HCT116 (cell line): ENCODE measurements at regions not wholly inside any gene's neighbourhood (a gene's known extent, or its start where the extent isn't known, plus 50 kb on each side); places are given as distances from the start of the nearest gene placed in this dataset.

Source experiments
- POLR2A ChIP-seq: IDR thresholded peaks from 2 replicates; pipeline ENCODE4 v1.7.0; 2011; ENCODE audit warnings: borderline replicate concordance; ENCODE audit not compliant: insufficient read depth, insufficient read length; ENCODE audit errors: extremely low read depth
- TF ChIP-seq, protein P1 (sequence below): IDR thresholded peaks from 2 replicates; pipeline ENCODE4 v1.6.1; 2011; ENCODE audit warnings: mild to moderate bottlenecking, low read length, moderate library complexity; ENCODE audit not compliant: insufficient replicate concordance; ENCODE audit errors: extremely low read depth
- TF ChIP-seq, protein P2 (sequence below), 3 experiments: fragments of 200-600 bp in 1 of 3; sonication (generic) in 1 of 3; IDR thresholded peaks in 2 of 3; conservative IDR thresholded peaks in 1 of 3; 2 replicates each; pipeline ENCODE4 v1.5.1; 2012 to 2017; ENCODE audit warnings: low read depth in 2 of 3, low read length in 2 of 3, antibody characterized with exemption in 1 of 3, borderline replicate concordance in 1 of 3, control low read depth in 1 of 3, mild to moderate bottlenecking in 1 of 3, mixed read lengths in 1 of 3, mixed run types in 1 of 3, moderate library complexity in 1 of 3; ENCODE audit not compliant: insufficient read depth in 1 of 3

- TF ChIP-seq, protein P1, sequence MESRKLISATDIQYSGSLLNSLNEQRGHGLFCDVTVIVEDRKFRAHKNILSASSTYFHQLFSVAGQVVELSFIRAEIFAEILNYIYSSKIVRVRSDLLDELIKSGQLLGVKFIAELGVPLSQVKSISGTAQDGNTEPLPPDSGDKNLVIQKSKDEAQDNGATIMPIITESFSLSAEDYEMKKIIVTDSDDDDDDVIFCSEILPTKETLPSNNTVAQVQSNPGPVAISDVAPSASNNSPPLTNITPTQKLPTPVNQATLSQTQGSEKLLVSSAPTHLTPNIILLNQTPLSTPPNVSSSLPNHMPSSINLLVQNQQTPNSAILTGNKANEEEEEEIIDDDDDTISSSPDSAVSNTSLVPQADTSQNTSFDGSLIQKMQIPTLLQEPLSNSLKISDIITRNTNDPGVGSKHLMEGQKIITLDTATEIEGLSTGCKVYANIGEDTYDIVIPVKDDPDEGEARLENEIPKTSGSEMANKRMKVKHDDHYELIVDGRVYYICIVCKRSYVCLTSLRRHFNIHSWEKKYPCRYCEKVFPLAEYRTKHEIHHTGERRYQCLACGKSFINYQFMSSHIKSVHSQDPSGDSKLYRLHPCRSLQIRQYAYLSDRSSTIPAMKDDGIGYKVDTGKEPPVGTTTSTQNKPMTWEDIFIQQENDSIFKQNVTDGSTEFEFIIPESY, result no peak
- no peak for TF ChIP-seq POLR2A
- TF ChIP-seq, protein P2, sequence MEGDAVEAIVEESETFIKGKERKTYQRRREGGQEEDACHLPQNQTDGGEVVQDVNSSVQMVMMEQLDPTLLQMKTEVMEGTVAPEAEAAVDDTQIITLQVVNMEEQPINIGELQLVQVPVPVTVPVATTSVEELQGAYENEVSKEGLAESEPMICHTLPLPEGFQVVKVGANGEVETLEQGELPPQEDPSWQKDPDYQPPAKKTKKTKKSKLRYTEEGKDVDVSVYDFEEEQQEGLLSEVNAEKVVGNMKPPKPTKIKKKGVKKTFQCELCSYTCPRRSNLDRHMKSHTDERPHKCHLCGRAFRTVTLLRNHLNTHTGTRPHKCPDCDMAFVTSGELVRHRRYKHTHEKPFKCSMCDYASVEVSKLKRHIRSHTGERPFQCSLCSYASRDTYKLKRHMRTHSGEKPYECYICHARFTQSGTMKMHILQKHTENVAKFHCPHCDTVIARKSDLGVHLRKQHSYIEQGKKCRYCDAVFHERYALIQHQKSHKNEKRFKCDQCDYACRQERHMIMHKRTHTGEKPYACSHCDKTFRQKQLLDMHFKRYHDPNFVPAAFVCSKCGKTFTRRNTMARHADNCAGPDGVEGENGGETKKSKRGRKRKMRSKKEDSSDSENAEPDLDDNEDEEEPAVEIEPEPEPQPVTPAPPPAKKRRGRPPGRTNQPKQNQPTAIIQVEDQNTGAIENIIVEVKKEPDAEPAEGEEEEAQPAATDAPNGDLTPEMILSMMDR (IDR thresholded peaks at IDR 0.05 in 2 of 3, conservative IDR thresholded peaks at IDR 0.05 in 1 of 3; ENCODE audit: borderline replicate concordance in 1 of 3, insufficient read depth in 1 of 3, low read depth in 2 of 3, low read length in 2 of 3), result no peak
Measured at GRCh38 chr12:97630875-97631274, 168.3 kb downstream of the RMST start.
